Stomach smooth muscle (tissue), 2 donors: ENCODE measurements at regions not wholly inside any gene's neighbourhood (a gene's known extent, or its start where the extent isn't known, plus 50 kb on each side); places are given as distances from the start of the nearest gene placed in this dataset.

ENCODE experiments used
- H3K27ac ChIP-seq: one replicate; pipeline ENCODE4 v1.7.0; 2013; ENCODE audit warnings: mild to moderate bottlenecking, low read length, inconsistent platforms
- H3K27me3 ChIP-seq, 2 donors: one replicate each; pipeline ENCODE4 v1.7.0; 2013; ENCODE audit warnings: low read length in 2 of 2; ENCODE audit not compliant: insufficient read depth in 2 of 2, control insufficient read depth in 1 of 2
- H3K36me3 ChIP-seq, 2 donors: one replicate each; pipeline ENCODE4 v1.7.0; 2013; ENCODE audit warnings: low read length in 2 of 2; ENCODE audit not compliant: control insufficient read depth in 2 of 2, insufficient read depth in 2 of 2
- H3K4me1 ChIP-seq: one replicate; pipeline ENCODE4 v1.7.0; 2013; ENCODE audit warnings: low read length; ENCODE audit not compliant: control insufficient read depth, insufficient read depth
- H3K4me3 ChIP-seq, 2 donors: one replicate each; pipeline ENCODE4 v1.7.0; 2013; ENCODE audit warnings: low read length in 2 of 2
- H3K9ac ChIP-seq, 2 donors: one replicate each; pipeline ENCODE4 v1.7.0; 2013; ENCODE audit warnings: low read length in 2 of 2, mild to moderate bottlenecking in 1 of 2
- H3K9me3 ChIP-seq, 2 donors: one replicate each; pipeline ENCODE4 v1.7.0; 2013; ENCODE audit warnings: low read length in 2 of 2; ENCODE audit not compliant: control insufficient read depth in 2 of 2
- donor health status: healthy.
- donor health status: Pancreatic carcinoma.

DNA sequence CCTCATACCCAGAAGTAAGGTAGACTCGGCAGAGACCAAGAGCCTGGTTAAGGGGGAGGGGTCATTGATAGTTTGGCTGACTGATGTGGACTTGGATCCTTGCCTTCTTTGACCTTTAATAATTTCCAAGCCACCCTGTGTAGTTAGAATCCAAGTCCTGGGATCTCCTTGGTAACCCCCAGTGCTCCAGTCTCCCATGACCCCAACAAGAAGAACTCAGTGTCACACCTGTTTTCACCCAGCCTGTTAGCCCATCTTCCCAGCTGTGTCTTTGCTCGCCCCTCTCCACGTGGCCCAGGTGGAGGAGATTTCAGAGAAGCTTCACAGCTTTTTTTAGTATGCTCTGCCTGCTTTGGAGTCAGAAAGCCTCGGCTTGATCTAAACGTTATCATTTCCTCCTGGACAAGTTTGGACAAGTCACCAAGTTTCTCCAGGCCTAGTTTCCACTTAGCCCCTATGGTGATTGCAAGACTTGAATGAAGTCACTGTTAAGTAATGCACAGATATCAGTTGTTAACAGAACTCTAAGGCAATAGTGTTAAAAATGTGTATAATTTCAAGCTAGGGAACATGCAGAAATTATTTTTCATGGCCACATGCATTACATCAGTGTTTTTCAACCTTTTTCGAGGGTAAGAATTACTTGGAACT lies 170.0 kb downstream of the TMEM38B start:
- Histone ChIP-seq H3K36me3 (no peaks in the 10 kb centered on the region), H3K27me3 (no peaks in the 10 kb centered on the region), H3K4me3 (no peak overlapping the region), H3K9ac (no peak overlapping the region), H3K9me3 (no peaks in the 10 kb centered on the region), H3K27ac (no peak overlapping the region), H3K4me1 (no peaks in the 10 kb centered on the region)

DNA sequence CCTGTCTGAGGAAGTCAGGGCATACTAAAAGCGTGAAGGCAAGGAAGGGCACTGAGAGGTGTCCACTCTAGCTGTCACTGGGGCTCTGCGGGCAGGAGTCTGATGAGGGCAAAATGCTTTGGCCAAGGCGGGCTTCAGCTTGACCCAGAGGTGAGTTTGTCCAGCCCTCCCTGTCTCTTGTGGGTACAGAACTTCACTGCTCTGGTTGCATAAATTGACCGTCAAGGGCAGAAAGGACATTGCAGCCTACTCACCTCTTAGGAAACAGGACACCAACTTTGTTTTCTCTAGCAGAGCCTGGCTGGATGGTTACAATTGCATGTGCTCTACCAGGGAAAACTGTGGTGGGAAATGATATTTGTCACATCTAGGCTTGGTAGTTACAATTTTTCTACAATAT lies 170.9 kb downstream of the TMEM38B start:
- Histone ChIP-seq H3K4me3 (no peak overlapping the region), H3K4me1 (no peaks in the 10 kb centered on the region), H3K27ac (no peak overlapping the region), H3K27me3 (no peaks in the 10 kb centered on the region), H3K9ac (no peak overlapping the region), H3K9me3 (no peaks in the 10 kb centered on the region), H3K36me3 (no peaks in the 10 kb centered on the region)

DNA sequence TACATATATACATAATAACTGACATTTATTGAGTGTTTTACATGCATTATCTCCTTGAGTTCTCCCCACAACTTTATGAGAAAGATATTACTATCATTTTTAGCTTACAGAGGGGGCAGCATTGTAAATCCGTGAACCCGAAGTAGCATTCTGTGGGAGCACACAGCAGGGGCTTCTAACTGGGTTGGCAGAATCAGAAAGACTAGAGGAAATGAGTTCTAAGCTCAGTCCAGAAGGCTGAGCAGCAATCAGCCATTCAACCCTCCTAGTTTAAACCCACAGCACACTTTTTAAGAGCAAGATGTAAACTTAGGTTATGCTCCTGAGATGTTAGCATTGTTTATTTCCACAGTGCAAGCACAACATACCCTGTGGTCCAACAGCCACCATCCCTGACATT lies 177.2 kb downstream of the TMEM38B start:
- Histone ChIP-seq H3K4me3 (no peak overlapping the region), H3K4me1 (no peaks in the 10 kb centered on the region), H3K9me3 (no peaks in the 10 kb centered on the region), H3K9ac (no peak overlapping the region), H3K36me3 (no peaks in the 10 kb centered on the region), H3K27me3 (no peaks in the 10 kb centered on the region), H3K27ac (no peak overlapping the region)

DNA sequence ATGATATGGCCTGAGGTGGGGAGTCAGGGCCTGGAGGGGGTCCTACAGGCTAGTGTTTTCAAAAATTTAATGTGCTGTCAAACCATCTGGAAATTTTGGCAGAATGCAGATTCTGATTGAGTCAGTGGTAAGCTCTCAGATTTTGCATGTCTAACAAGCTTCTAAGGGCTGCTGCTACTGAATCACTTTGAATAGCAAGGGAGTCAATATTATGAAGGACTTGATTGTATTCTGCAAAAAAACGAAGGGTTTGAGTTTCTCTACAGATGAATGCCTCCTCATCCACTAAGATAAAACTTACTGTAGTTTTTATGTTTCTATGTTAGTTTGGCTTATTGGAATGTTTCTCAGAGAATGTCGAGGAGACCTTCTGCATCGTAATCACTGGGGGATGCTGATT lies 179.5 kb downstream of the TMEM38B start:
- H3K9ac ChIP-seq: no peak overlapping the region

GRCh38 chr9:105877721-105878120 lies 183.4 kb downstream of the TMEM38B start:
- H3K9ac ChIP-seq: no peak overlapping the region

More for the DNA sequence above, 179.5 kb downstream of the TMEM38B start:
- Histone ChIP-seq H3K27me3 (no peaks in the 10 kb centered on the region), H3K36me3 (no peaks in the 10 kb centered on the region), H3K4me3 (no peak overlapping the region), H3K9me3 (no peaks in the 10 kb centered on the region), H3K4me1 (no peaks in the 10 kb centered on the region), H3K27ac (no peak overlapping the region)

GRCh38 chr9:105879181-105879580 lies 184.8 kb downstream of the TMEM38B start:
- Histone ChIP-seq H3K4me3 (no peak overlapping the region), H3K4me1 (no peaks in the 10 kb centered on the region), H3K9ac (no peak overlapping the region), H3K36me3 (no peaks in the 10 kb centered on the region), H3K9me3 (no peaks in the 10 kb centered on the region), H3K27me3 (no peaks in the 10 kb centered on the region), H3K27ac (no peak overlapping the region)

More at GRCh38 chr9:105877721-105878120, 183.4 kb downstream of the TMEM38B start:
- Histone ChIP-seq H3K36me3 (no peaks in the 10 kb centered on the region), H3K9me3 (no peaks in the 10 kb centered on the region), H3K4me3 (no peak overlapping the region), H3K4me1 (no peaks in the 10 kb centered on the region), H3K27me3 (no peaks in the 10 kb centered on the region), H3K27ac (no peak overlapping the region)

DNA sequence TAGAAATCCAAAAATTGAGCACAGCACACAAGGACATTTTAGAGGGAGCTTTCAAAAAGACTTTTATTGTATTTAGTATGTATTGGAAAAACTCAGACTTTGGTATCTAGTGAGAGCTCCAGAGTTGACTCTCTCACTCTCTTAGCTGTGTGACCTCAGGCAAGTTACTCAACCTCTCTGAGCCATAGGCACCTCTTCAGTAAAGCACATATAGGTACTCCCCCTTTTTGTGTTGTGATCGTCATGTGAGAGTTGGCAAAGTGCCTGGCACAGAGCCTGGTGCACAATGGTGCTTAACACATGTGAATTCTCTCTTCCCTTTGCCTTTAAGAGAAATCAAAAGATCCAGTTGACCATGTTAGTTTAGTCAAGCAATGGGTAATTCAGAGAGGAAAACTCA lies 186.2 kb downstream of the TMEM38B start:
- Histone ChIP-seq H3K4me1 (no peaks in the 10 kb centered on the region), H3K27ac (no peak overlapping the region), H3K9ac (no peak overlapping the region), H3K27me3 (no peaks in the 10 kb centered on the region), H3K36me3 (no peaks in the 10 kb centered on the region), H3K9me3 (no peaks in the 10 kb centered on the region), H3K4me3 (no peak overlapping the region)

DNA sequence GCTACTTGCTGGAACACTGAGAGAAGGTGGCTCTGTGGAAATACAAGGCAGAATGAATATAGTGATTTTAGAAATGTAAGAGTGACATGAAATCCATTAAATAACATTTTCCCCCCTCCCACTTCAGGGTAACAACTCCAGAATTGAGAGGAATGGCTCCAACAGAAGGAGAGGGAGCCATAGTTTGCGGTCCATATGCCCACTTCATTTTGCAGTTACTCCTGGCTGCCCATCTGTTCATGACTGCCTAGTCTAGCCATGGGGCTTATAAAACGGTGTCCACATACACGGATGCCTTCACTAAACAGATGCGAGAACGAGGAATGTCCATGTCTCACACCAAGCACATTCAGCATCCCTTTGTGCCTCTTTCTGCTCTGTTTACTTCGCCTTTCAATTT lies 186.7 kb downstream of the TMEM38B start:
- no peak overlapping the region for H3K9ac ChIP-seq
- H3K27ac ChIP-seq: no peak overlapping the region
- no peak overlapping the region for H3K4me3 ChIP-seq
- H3K9me3 ChIP-seq: no peaks in the 10 kb centered on the region
- no peaks in the 10 kb centered on the region for H3K36me3 ChIP-seq
- no peaks in the 10 kb centered on the region for H3K4me1 ChIP-seq
- no peaks in the 10 kb centered on the region for H3K27me3 ChIP-seq

GRCh38 chr9:105881654-105882349 lies 187.5 kb downstream of the TMEM38B start:
- Histone ChIP-seq H3K9ac (no peak overlapping the region), H3K4me1 (no peaks in the 10 kb centered on the region), H3K27me3 (no peaks in the 10 kb centered on the region), H3K9me3 (no peaks in the 10 kb centered on the region), H3K27ac (no peak overlapping the region), H3K36me3 (no peaks in the 10 kb centered on the region), H3K4me3 (no peak overlapping the region)

DNA sequence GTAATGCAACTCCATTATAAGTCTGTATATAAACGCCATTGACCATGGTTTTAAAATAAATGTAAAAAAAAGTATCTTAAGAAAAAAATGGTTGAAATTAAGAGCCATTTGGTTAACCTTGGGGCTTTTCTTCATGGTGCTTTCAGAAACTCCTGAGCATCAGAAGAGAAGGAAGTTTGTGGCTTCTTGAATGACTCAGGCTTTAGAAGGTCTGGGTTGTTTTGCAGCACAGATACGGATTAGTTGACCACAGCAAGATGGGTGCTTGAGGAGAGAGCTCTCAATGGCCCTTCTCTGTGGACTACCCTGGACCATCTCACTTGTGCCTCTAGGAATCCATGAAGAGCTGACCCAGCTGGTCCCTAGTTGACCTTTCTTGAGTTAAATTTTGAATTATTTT lies 189.5 kb downstream of the TMEM38B start:
- Histone ChIP-seq H3K9ac (no peak overlapping the region), H3K27me3 (no peaks in the 10 kb centered on the region), H3K4me3 (no peak overlapping the region), H3K27ac (no peak overlapping the region), H3K9me3 (no peaks in the 10 kb centered on the region), H3K36me3 (no peaks in the 10 kb centered on the region), H3K4me1 (no peaks in the 10 kb centered on the region)

- Histone ChIP-seq H3K9me3 (no peaks in the 10 kb centered on the region), H3K9ac (no peak overlapping the region), H3K36me3 (no peaks in the 10 kb centered on the region), H3K4me1 (no peaks in the 10 kb centered on the region), H3K27me3 (no peaks in the 10 kb centered on the region), H3K27ac (no peak overlapping the region), H3K4me3 (no peak overlapping the region)
These were observed 190.1 kb downstream of the TMEM38B start for GRCh38 chr9:105884416-105884815.
